IPS-NIHi7 (cell line): ENCODE measurements at regions not wholly inside any gene's neighbourhood (a gene's known extent, or its start where the extent isn't known, plus 50 kb on each side); places are given as distances from the start of the nearest gene placed in this dataset.

ENCODE experiments used
- DNase-seq: peaks from one replicate; pipeline ENCODE4 v3.0.0; 2012; ENCODE audit warnings: mixed read lengths; ENCODE audit errors: extremely low spot score

DNA sequence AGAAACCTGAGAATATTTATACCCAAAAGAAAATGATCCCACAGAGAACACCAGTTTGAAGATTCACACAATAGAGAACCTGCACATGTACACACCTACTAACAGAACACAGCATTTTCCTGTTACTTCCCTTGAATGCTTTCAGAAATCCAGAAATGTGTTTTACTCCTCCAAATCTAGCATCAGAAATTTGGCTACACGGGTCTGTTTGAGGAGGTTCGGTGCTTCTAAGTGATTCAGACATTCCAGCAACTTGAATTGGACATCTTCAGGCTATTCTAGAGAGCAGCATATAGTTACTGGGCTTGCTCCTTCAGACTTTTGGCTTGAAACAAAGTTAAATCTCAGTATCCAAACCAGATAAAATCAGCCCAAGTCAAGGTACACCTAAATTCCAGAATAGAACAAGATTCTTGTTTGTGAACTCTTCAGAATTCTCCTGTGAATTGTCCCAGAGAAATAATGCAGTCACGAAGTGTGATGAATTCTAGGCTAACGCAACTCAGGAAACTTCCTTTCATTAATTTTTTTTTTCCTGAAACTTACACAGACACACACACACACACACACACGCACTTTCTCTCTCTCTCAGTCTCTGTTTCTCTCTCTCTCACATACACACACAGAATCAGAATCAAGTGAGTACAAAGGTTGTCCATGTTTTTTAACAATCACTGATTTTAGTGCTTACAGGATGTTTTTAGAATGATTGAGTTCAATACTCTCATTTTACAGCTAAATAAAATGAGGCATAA, 278.4 kb upstream of the SNX7 start:
- DNase-seq = no peak

DNA sequence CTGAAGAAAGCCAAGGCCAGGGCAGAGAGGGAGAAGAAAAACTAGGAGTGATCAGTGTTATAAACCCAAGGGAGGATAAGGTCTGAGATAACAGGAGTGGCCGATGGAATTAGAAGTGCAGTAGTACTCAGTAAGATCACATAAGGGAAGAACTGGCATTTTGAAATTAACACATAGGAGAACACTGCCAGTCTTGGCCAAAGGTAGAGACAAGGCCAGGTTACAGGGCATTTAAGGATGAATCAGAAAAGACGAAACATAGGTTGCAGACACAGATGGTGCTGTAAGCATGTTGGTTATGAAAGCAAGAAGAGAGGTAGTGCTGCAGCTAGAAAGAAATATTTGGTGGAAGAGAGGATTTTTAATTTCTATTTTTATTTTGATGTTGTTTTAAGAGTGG, 278.9 kb upstream of the SNX7 start:
- DNase-seq = no peak

DNA sequence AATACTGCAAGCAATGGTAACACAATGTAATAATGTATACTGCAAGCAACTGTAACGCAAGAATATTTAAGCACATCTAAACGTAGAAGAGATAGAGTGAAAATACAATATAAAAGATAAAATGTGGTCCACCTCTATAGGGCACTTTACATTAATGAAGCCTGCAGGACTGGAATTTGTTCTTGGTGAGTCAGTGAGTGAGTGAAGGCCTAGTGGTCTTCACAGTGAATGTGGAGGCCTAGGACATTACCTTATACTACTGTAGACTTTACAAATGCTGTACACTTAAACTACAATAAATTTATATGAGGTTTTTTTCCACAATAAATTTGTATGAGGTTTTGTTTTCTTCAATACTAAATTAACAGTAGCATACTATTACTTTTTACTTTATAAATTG, 287.4 kb upstream of the SNX7 start:
- no peak for DNase-seq

DNA sequence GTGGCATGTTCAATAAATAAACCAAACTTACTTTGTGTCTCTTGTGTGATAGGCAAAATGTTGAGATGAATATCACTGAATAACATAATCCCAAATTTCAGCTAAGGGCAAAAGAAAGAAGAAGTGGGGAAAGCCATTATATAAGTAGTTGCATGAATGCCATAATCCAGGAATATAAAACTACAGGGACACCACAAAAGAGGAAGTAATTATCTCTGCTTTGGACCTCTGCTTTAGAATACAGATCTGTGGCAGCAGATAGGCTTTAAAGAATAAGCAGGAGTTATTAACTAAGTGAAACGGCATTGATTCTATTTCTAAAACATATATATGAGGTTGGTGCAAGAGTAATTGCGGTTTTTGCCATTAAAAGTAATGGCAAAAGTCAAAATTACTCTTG, 288.5 kb upstream of the SNX7 start:
- DNase-seq = no peak

DNA sequence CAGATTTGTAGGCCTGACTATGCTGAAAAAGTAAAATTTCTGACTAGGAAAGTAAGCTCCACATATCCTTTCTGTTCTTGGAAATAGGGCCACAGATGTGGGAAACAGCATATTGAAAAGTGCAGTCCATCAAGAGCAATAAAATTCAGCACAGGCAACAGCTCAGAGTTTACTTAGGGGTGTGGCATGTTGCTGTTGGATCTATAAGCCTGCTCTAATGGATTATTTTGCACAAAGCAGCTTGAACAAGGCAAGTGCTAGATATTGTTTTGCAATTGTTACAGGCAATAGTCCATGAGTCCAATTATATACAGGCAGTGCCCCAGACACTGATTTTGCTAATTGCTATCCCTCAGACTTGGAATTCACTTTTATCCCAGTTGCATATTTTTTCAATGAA, 289.8 kb upstream of the SNX7 start:
- no peak for DNase-seq

DNA sequence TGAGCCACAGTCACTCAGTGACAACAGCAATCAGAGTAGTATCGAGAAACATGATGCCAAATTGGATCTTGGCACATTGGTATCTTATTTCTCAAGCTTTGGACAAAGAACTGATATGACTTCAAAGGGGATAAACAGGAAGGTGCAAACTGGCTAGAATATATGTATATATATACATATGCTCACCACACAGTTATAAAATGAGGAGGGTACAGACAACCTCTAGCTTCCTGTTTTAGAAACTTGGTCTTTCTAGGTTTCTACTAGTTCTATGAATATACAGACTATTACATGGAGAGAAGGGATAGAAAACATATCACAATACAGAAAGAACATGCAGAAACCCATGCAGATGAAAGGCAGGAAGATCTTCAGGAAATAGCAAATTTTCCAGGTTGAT, 292.1 kb upstream of the SNX7 start:
- no peak for DNase-seq

DNA sequence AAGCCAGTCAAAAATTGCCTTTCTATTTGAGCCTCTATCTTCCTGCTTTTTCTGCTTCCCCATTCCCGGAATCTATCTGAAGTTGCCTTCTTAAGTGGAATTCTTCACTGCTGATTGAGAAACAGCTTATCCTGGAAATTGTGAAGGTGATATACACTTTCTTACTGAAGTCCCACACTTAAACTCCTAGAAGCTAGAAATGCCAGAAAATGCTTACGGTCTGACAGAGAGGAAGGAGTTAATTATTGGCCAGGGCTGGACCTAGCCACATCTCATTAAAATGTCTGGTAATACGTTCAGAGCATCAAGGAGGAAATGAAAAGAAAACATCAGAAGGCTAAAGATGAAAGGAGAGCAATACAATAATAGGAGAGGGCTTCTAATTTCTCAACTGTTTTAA, 292.5 kb upstream of the SNX7 start:
- no peak for DNase-seq

DNA sequence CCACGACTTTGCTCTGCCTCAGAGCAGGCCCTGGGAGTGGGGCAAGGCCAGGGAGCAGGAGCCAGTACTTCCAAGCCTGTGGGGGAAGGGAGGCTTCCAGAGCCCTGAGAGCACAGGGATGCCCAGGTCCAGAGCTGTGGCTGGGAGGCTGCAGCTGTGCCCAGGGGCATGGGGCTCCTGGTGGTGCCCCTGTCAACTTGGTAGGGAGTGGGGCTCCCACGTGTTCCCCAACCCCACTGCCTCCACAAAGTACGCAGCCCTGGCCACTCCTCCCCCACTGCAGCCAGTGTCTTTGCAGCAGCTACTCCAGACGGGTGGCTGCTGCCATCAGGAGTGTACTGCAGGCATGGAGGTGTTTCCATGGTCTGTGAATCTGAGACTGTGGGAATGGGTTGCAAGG, 294.1 kb upstream of the SNX7 start:
- no peak for DNase-seq

DNA sequence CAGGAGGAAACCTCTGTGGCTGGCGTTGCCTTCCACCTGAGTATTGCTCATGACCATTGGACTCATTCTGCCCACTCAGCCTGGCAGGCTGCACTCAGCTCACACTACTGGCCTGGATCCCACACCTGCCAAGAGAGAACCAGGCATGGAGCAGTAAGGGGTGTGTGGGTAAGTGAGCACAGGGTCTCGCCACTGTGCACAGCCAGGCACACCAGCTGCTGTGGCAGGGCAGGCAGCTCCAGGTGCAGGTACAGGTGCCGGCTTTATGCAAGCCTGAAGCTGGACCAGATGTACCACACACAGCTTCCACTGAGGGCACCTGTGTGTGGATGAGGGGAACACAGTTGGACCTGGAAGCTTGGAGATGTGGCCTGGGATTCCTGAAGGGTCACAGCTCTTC, 295.2 kb upstream of the SNX7 start:
- DNase-seq = no peak

DNA sequence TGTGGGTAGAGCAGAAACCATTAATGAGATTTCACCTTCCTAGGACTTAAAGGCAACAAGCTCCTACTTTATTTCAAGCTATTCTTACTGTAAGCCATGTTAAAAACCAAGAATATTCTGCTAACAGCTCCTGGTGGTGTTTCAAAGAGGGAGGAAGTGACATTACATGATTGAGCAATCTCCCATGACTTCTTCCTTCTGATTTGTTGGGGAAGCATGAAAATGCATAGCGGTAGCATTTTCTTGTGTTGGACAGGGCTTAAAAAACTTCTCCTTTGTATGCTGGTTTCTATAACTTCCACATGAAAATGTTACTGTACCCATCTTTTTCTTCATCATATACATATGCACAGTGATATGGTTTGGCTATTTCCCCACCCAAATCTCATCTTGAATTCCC, 297.0 kb upstream of the SNX7 start:
- no peak for DNase-seq

DNA sequence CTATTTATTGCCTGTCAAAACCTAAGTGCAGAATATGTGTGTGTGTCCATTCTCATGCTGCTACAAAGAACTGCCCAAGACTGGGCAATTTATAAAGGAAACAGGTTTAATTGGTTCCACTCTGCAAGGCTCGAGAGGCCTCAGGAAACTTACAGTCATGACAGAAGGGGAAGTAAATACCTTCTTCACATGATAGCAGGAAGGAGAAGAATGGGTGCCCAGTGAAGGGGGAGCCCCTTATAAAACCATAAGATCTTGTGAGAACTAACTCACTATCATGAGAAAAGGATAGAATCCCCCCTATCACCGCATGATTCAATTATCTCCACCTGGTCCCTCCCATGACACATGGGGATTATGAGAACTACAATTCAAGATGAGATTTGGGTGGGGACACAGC, 300.7 kb upstream of the SNX7 start:
- DNase-seq = no peak

DNA sequence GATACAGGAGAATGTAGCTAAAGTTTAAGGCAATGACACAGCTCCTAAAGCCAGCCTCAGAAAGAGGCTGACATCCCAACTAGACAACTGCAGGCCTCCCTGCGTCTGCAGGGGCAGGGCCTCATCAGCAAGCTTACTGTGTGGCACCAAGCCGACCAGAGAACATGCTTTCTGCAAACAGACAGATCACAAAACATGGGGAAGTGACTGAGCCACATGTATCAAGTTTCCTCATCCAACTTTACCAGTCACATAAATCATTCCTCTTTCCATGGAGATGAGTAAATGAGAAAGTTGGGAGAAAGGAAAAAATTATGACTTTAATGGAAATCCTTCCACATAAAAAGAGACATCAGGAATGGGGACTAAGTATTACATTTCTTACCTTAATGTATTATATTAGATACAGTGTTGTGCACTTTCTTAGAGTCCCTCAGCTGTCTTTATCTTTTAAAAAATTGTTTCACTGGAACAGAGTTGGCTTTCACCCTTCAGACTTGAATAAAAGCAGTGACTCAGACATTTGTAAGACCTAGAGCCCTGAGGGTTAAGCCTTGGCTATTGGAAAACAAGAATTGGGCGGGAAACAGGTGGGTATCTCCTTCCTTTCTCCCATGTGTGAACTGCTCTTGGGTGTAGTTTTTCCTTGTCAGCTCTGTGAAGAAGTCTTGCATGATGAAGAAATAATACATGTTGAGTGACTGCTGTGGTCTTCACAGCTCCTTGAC, 305.7 kb upstream of the SNX7 start:
- DNase-seq = no peak

DNA sequence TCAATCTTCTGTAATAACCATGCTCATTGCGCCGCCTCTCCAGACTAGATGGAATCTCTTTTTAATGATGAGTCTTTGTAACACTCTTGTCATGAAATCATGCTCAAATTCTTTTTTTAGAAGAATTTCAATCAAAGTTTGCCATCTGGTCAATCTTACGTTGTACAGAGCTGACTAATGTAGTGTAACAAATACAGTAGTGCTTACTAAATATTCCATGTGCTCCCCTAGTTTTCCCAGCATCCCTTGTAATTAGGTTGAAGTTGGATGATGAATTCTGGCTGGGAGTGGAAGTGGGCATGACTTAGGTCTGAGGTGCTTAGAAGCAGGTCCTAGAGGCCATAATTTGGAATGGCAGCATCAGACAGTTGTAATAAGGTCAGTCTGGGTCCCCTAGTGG, 309.1 kb upstream of the SNX7 start:
- no peak for DNase-seq

DNA sequence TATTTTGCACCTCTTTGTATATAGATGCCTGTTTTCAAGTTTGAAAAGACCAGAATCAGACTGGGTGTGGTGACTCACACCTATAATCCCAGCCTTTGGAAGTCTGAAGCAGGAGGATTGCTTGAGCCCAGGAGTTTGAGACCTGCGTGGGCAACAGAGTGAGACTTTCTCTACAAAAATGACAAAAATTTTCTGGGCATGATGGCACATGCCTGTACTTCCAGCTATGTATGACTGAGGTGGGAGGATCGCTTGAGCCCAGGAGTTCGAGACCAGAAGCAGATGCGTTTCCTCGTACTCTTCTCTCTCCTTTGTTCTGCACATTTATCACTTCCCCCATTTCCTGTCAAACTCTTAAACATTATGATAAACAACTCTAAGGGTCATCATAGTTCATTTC, 310.0 kb upstream of the SNX7 start:
- DNase-seq = no peak

DNA sequence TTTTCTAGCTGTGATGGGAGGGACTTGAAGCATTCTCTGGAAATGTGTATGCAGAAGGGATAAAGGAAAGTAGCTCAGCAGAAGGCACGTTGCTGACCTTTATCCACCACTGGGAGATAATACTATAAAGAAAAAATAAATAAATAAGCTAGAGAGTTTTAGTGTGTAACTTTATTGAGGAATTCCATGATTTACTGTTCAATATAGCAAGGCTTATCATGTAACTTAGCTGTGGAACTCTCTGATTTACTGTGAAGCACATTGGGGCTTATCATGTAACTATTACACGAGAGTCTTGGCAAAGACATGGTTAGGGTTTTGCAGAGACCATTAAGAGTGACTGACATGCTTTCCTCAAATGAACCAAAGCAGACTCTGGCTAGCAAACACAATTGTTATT, 316.1 kb upstream of the SNX7 start:
- no peak for DNase-seq

DNA sequence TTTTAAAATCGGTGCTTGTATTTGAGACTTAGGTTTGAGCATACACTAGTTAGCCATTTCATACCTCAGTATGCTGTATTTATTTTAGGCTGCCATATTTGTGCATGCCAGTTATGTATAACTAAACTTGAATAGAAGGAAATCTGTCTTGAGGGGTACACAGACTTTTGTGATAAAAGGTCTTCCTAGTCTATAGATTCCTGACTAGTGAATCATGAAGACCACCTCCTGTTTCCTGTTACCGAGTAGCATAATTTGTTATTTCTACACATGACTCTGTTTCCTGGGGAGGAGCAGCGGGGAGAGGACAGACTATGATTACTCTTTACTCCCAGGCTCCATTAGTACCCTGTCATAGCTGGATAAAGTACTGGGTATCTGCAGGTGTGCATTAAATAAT, 316.8 kb upstream of the SNX7 start:
- no peak for DNase-seq

DNA sequence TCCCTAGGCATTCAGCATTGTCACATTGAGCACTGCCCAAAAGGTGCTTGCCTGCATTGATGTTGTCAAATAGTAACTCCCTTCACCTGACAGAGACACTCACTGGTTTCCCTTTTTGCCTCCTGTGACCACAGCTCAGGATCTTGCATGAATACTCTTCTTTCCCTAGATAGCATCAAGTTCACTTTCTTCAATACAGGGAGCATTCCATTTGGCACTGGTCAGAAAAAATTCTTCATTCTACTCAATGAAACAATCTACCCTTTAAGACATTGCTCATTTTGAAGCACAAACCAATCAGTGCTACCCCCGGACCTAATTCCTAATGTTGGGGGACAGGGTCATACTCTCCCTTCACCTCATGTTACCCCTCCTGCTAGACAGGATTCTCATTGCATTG, 319.0 kb upstream of the SNX7 start:
- no peak for DNase-seq

DNA sequence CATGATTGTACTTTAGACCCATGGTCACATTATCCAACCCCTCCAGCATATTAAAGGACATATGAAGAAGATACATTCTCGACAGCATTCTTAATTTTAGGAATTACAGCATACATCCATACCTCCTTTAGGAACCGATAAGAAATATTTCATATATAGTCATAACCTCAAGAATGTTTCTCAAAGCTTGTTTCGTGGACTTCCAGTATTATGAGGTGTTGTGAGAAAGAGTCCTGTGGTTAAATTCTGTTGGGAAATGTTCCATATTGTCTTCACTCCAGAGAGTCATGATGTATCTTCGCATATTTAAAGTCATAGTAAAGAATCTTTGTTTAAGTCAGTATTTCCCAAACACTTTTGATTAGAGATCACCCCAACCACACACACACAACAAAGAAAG, 321.0 kb upstream of the SNX7 start:
- no peak for DNase-seq

DNA sequence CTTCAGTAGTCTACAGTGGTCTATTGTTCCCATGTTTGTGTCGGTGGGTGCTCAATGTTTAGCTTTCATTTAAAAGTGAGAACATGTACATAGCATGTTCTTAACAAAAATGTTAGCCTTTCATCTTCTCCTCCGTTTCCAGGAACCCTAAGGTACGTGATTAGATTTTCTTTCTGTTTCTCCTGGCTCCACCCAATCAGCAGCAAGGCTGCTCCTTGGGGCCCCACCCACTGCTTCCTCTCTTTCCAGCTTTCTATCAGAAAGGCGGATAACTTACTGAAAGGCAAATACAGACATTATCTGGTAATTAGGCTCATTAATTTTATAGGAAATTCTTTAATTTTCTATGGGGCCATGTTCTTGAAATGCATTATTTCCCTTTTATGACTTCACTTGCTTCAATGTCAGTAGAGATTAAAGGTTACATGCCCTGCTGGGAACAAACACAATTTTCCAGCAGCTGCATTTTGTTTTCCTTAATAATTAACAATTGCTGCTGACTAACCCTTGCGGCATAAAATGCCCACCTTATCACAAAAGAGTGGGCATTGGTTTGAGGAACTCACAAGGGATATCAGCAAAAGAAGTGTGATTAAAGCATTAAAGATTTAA, 324.9 kb upstream of the SNX7 start:
- no peak for DNase-seq

DNA sequence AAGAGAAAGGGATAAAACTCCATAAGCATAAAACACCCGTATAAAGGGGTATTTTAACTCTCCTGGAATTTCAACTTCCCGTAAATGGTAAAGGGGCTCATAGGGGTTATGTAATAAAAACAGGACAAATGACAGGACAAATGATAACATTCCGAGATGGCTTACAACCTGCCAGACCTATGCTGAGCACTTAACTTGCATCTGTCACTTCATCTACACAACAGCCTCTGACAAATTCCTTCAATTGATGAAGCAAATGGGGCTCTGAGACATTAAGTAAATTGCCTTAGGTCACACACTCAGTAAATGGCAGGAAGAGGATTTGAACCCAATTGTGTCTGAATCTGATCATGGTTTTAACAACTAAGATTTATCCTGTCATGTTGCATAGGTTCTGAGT, 327.6 kb upstream of the SNX7 start:
- DNase-seq = no peak

DNA sequence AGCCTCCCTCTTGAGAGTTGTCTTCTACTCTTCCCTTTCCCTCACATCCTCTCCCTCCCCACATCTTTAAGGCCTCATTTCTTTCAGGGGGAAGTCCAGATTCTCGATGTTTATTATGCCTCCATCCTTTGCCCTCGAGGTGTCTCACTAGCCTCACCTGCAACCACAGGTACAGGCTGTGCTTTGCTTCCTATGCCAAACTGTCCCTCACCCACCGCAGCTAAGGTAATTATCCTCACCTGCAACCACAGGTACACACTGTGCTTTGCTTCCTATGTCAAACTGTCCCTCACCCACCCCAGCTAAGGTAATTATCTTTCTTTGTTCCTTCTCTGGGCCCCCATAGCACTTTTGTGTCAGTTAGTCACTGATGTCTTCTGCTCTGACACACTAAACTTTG, 328.1 kb upstream of the SNX7 start:
- no peak for DNase-seq

DNA sequence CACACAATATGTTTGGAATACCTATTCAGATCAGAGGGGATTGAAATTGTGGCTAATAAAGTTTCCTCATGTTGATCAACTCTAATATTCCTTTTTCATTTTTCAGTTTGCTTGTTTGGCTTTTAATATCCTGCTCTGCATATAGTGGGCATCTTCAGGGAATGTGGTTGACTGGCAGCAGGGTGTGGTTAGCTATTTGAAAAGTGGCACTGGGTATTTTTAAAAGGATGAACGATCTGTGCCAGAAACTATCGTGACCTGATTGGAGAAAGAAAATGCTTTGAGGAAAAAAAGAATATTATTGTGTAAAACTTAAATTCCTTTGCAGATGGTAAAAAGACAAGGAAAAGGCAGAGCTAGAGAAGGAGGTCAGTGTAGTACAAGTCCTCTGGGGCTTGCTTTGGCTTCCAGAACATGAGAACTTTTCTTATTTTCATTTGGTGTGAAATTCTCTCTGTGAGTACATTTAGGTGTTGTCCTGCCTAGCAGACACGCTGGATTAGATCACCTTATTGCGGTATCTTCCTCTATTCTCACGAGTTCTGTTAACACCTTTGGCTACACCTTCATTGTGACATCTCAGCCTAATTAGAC, 329.7 kb upstream of the SNX7 start:
- DNase-seq = no peak

DNA sequence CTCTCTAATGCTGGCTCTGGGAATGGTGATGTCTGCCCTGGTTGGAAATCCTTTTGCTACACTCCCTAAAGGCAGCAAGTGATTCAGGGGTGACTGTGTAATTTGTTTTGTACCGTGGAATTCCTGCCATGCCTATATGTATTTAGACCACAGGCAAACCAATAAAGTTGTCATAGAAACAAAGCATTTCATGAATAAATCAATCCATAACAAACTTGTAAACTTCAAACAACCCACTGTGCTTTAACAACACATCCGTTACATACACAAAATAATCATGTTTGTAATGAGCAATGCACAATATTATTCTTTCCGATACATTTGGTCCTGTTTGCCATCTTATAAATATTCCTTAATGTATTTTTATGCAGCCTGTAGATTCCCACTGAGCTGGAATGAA, 330.3 kb upstream of the SNX7 start:
- DNase-seq = no peak
